GM19240 (cell line): ENCODE measurements at regions not wholly inside any gene's neighbourhood (a gene's known extent, or its start where the extent isn't known, plus 50 kb on each side); places are given as distances from the start of the nearest gene placed in this dataset.

Experiments
- DNase-seq: peaks from one replicate; pipeline ENCODE4 v3.0.0; 2011; ENCODE audit warnings: low spot score; ENCODE audit not compliant: insufficient read length

DNA sequence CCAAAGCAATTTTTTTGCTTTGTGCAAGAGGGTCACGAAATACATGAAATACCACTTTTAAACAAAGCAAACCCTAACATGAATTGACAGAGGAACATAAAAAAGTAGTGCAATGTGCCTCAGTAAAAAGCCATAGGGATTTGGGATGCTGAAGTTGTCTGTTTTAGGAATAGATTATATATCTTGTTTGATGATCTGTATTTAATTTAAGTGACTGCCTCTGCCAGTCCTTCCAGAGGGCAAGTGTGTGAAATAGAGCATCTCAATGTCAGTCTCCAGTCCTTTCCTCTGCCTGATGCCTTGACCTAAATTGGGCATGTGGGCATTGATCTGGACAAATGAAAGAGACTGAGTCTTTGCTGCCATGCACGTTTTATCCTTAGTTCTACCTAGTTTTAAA lies 222.8 kb downstream of the PTPRC start:
- no peak for DNase-seq

- no peak for DNase-seq
Observed at GRCh38 chr1:198864695-198865094, 225.9 kb downstream of the PTPRC start.

- DNase-seq: no peak
Observed at GRCh38 chr1:198865319-198865718, 226.5 kb downstream of the PTPRC start.

DNA sequence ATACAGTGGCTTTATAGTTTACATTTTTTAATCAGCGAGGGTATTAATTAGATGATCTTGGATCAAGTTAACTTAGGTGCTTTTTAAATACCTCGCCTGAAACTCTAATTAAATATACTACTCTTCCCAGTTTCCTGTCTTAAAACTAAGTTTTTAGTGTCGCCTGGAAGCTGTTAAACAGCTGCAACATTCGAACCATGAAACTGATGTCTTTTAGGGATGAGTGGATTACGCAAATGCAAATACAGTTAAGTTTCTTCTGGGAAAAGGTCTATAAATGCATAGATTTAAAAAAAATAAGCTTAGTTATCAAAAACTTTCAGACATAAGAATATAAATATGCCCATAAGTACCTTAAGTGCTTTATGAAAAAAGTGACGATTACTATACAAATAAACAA lies 228.3 kb downstream of the PTPRC start:
- DNase-seq: no peak

DNA sequence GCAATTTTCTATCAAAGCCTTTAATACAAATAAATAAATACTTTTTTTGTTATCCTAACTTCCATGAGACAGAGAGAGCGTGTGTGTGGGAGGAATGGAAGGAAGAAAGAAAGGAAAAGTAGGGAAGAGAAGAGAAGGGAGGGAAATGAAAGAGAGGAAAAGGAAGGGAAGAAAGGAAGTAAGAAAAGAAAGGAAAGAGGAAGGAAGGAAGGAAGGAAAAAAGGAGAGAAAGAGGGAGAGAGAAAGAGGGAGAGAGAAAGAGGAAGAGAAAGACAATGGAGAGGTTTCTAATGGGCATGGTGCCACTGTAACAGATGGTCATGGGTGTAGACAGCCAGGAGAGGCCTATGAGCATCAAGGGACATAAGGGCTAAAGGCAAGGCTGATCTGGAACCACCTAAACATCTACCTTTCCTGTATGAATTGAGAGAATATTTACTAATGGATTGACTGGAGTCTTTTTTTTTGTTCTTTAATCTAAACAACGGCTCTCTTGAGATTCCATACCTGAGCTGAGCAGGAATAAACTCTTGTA lies 234.9 kb downstream of the PTPRC start:
- no peak for DNase-seq

DNA sequence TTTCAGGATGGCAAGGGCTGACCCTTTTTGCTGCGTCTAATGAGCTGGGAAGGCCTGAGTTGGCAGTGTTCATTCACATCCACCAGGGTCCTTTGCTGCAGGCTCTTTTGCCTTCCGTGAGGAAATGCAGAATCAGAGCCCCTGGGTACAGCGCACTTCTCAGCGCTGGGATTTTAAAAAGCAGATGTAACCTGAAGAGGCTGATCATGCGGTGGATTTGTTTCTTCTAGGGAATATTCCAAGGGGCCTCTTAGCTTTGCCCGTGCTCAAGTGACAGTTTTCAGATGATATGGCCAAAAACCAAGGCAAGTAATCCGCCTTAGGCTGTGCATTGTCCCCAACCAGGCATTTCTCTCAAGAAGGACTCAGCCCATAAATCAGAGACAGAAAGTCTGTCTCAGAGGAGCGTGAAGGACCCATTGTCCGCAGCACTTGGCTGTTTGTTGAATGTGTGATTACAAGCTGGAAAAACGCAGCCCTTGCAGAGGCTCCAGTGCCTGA lies 237.6 kb downstream of the PTPRC start:
- no peak for DNase-seq

GRCh38 chr1:198878566-198878965 lies 239.7 kb downstream of the PTPRC start:
- no peak for DNase-seq

GRCh38 chr1:198879711-198880306 lies 241.0 kb downstream of the PTPRC start:
- DNase-seq: no peak

DNA sequence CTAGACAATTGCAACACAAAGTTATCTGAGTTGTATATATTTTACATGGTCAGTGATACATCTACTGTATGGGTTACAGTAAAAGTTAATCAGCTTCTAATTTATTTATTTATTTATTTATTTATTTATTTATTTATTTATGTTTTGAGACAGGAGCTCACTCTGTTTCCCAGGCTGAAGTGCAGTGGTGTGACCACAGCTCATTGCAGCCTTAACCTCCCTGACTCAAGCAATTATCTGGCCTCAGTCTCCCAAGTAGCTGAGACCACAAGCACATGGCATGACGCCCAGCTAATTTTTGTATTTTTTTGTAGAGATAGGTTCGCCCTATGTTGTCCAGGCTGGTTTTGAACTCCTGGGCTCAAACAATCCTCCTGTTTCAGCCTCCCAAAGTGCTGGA lies 241.6 kb downstream of the PTPRC start:
- no peak for DNase-seq

GRCh38 chr1:198880818-198881597 lies 242.2 kb downstream of the PTPRC start:
- no peak for DNase-seq

GRCh38 chr1:198883184-198883583 lies 244.3 kb downstream of the PTPRC start:
- DNase-seq: no peak

DNA sequence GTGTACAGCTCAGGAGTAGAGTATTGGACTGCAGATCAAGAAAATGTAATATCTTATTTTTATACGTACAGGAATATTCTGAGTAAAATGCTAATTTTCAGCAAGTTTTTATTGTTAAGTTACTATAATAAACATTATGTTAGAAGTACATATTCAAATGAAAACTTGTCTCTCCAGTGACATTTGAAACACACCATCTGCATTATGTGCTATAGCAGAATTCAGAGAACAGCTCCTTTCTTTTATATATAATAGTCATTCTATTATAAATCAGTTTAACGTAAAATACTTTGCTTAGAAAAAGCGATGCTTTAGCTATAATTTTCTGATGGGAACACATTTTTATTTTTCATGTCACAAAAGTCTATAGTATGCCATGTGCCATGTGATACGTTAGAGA lies 249.0 kb downstream of the PTPRC start:
- no peak for DNase-seq

- no peak for DNase-seq
Observed at GRCh38 chr1:198888379-198888943, 249.6 kb downstream of the PTPRC start.

- DNase-seq: no peak
Observed at GRCh38 chr1:198889101-198889500, 250.3 kb downstream of the PTPRC start.

DNA sequence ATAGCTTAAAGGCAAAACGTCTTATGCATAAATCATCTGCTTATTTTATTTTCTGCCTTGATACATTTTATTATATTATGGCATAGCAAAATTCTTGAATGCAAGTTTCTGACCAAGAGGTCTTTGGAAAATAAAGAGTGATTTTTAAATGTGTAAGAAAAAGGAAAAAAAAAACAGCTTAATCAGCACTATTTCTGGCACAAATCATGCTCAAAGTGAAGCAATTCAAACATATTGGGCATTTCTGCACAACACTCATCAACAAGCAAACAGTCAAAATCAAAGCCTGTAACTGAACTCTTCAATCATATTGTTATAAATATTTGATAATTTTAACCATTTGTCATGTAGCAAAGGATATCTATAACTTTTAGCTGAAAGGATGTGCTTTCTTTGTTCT lies 250.9 kb downstream of the PTPRC start:
- DNase-seq: no peak

GRCh38 chr1:198890214-198890930 lies 251.5 kb downstream of the PTPRC start:
- no peak for DNase-seq

GRCh38 chr1:198892065-198892464 lies 253.2 kb downstream of the PTPRC start:
- no peak for DNase-seq

- no peak for DNase-seq
Observed at GRCh38 chr1:198893141-198893540, 254.3 kb downstream of the PTPRC start.

- DNase-seq: no peak
Observed at GRCh38 chr1:198893763-198894444, 255.1 kb downstream of the PTPRC start.

GRCh38 chr1:198901266-198901665 lies 262.4 kb downstream of the PTPRC start:
- DNase-seq: no peak

- no peak for DNase-seq
Observed at GRCh38 chr1:198902655-198903054, 263.8 kb downstream of the PTPRC start.
